ENCODE measurements at regions not wholly inside any gene's neighbourhood (a gene's known extent, or its start where the extent isn't known, plus 50 kb on each side); places are given as distances from the start of the nearest gene placed in this dataset.

DNA sequence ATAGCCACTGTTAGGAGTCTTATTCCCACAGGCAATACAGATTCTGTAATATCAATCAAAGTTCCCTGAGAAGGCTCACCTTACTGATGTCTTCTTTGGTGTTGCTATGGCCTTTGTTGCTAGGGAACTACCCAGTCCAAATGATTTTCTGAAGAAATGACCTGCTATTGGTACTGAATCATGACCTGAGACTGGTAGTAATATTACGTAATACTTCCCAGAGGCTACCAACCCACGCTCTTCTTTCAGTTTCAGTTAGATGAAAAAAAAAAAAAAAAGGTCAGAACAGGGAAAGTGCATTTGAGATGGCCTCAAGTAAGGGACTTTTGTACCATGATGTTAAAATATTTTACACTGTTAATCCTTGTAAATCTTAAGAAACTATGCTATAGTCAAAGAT, 1092.5 kb upstream of the EPHA6 start:
- TF ChIP-seq, protein P1, sequence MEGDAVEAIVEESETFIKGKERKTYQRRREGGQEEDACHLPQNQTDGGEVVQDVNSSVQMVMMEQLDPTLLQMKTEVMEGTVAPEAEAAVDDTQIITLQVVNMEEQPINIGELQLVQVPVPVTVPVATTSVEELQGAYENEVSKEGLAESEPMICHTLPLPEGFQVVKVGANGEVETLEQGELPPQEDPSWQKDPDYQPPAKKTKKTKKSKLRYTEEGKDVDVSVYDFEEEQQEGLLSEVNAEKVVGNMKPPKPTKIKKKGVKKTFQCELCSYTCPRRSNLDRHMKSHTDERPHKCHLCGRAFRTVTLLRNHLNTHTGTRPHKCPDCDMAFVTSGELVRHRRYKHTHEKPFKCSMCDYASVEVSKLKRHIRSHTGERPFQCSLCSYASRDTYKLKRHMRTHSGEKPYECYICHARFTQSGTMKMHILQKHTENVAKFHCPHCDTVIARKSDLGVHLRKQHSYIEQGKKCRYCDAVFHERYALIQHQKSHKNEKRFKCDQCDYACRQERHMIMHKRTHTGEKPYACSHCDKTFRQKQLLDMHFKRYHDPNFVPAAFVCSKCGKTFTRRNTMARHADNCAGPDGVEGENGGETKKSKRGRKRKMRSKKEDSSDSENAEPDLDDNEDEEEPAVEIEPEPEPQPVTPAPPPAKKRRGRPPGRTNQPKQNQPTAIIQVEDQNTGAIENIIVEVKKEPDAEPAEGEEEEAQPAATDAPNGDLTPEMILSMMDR (IDR thresholded peaks at IDR 0.05; ENCODE audit: insufficient read depth, low read length, poor library complexity, severe bottlenecking) = no peak
- no peak for TF ChIP-seq EZH2phosphoT487 (conservative IDR thresholded peaks at IDR 0.05; ENCODE audit: low read length)
